Hepatocyte (in vitro differentiated cells): ENCODE measurements at regions not wholly inside any gene's neighbourhood (a gene's known extent, or its start where the extent isn't known, plus 50 kb on each side); places are given as distances from the start of the nearest gene placed in this dataset.
"Not testable (repeated sequence)": the region's sequence is repeated elsewhere in the genome, so short reads cannot be mapped to it uniquely, and the experiment has no call there.

Experiments
- CTCF ChIP-seq: fragments of 200-600 bp; sonication (generic); IDR thresholded peaks from 2 replicates; pipeline ENCODE4 v1.5.1; 2016; ENCODE audit warnings: antibody characterized with exemption, mild to moderate bottlenecking; ENCODE audit not compliant: poor library complexity
- EZH2phosphoT487 ChIP-seq: fragments of 200-600 bp; sonication (generic); IDR thresholded peaks from one replicate; pipeline ENCODE4 v1.6.1; 2018; ENCODE audit warnings: antibody characterized with exemption, mild to moderate bottlenecking, low read depth, moderate library complexity; ENCODE audit not compliant: unreplicated experiment, severe bottlenecking

GRCh38 chr4:13761581-13761980 is 134.1 kb upstream of the BOD1L1 start:
- not testable (repeated sequence) for TF ChIP-seq CTCF, EZH2phosphoT487
